T-helper 1 cell treated with Interleukin-12 subunit alpha and Interleukin-12 subunit beta and Interleukin-4 antibody, amounts not matched to agents 30 μg/mL and 1 μg/mL, for 36 hours (primary cell): ENCODE measurements at regions not wholly inside any gene's neighbourhood (a gene's known extent, or its start where the extent isn't known, plus 50 kb on each side); places are given as distances from the start of the nearest gene placed in this dataset.
"Not testable (repeated sequence)": the region's sequence is repeated elsewhere in the genome, so short reads cannot be mapped to it uniquely, and the experiment has no call there.

ENCODE experiments used
- H3K27ac Mint-ChIP-seq: one replicate; pipeline ENCODE4 v1.8.0; 2021; ENCODE audit warnings: mild to moderate bottlenecking, mixed read lengths
- H3K27me3 Mint-ChIP-seq: one replicate; pipeline ENCODE4 v1.8.0; 2021; ENCODE audit warnings: low read depth, mixed read lengths
- H3K36me3 Mint-ChIP-seq: one replicate; pipeline ENCODE4 v1.8.0; 2021; ENCODE audit warnings: low read depth, mixed read lengths
- H3K4me1 Mint-ChIP-seq: one replicate; pipeline ENCODE4 v1.8.0; 2021; ENCODE audit warnings: low read depth, mixed read lengths
- H3K4me3 Mint-ChIP-seq: one replicate; pipeline ENCODE4 v1.8.0; 2021; ENCODE audit warnings: mild to moderate bottlenecking, moderate library complexity, mixed read lengths
- H3K9me3 Mint-ChIP-seq: one replicate; pipeline ENCODE4 v1.8.0; 2021; ENCODE audit warnings: mixed read lengths

- H3K27ac Mint-ChIP-seq: no peak overlapping the region
- no peaks in the 10 kb centered on the region for H3K36me3 Mint-ChIP-seq
- no peak overlapping the region for H3K4me3 Mint-ChIP-seq
- H3K27me3 Mint-ChIP-seq: peaks cover 20% of the 10 kb centered on the region
- H3K4me1 Mint-ChIP-seq: no peaks in the 10 kb centered on the region
- H3K9me3 Mint-ChIP-seq: no peaks in the 10 kb centered on the region
These were observed 59.2 kb downstream of the C9orf50 start for GRCh38 chr9:129561594-129562281.

DNA sequence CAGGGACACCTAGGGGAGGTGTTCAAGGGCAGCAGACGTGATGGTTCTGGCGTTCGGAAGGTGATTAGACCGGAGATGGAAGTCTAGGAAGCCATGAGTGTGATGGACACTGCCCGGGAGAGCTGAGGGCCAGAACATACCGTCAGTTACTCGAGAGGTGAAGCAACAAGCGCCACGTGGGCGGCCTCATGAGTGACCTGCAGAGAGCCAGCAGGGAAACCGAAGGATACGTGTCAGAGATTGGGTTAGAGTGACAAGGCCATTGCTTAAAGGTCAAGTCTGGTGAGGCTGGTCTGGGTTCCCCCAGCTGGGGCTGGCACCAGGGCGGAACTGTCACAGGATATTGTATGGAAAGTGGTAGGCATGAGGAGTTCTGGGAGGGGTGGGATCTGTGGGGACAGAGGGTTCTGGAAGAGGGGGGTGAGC lies 60.0 kb downstream of the C9orf50 start:
- Mint-ChIP-seq H3K4me3 (no peak overlapping the region), H3K4me1 (no peaks in the 10 kb centered on the region), H3K36me3 (no peaks in the 10 kb centered on the region), H3K27me3 (peaks cover 17% of the 10 kb centered on the region), H3K9me3 (no peaks in the 10 kb centered on the region), H3K27ac (no peak overlapping the region)

- Mint-ChIP-seq H3K36me3 (no peaks in the 10 kb centered on the region), H3K27ac (no peak overlapping the region), H3K4me3 (no peak overlapping the region), H3K9me3 (no peaks in the 10 kb centered on the region), H3K27me3 (peaks cover 16% of the 10 kb centered on the region), H3K4me1 (no peaks in the 10 kb centered on the region)
These were observed 61.4 kb downstream of the C9orf50 start for GRCh38 chr9:129559506-129559881.

- H3K4me1 Mint-ChIP-seq: no peaks in the 10 kb centered on the region
- H3K9me3 Mint-ChIP-seq: no peaks in the 10 kb centered on the region
- H3K36me3 Mint-ChIP-seq: no peaks in the 10 kb centered on the region
- peaks cover 13% of the 10 kb centered on the region for H3K27me3 Mint-ChIP-seq
- no peak overlapping the region for H3K27ac Mint-ChIP-seq
- no peak overlapping the region for H3K4me3 Mint-ChIP-seq
These were observed 62.1 kb downstream of the C9orf50 start for GRCh38 chr9:129558551-129559505.

- Mint-ChIP-seq H3K4me1 (no peaks in the 10 kb centered on the region), H3K36me3 (no peaks in the 10 kb centered on the region), H3K27ac (no peak overlapping the region), H3K9me3 (no peaks in the 10 kb centered on the region), H3K27me3 (peaks cover 13% of the 10 kb centered on the region), H3K4me3 (no peak overlapping the region)
These were observed 62.8 kb downstream of the C9orf50 start for GRCh38 chr9:129558063-129558550.

DNA sequence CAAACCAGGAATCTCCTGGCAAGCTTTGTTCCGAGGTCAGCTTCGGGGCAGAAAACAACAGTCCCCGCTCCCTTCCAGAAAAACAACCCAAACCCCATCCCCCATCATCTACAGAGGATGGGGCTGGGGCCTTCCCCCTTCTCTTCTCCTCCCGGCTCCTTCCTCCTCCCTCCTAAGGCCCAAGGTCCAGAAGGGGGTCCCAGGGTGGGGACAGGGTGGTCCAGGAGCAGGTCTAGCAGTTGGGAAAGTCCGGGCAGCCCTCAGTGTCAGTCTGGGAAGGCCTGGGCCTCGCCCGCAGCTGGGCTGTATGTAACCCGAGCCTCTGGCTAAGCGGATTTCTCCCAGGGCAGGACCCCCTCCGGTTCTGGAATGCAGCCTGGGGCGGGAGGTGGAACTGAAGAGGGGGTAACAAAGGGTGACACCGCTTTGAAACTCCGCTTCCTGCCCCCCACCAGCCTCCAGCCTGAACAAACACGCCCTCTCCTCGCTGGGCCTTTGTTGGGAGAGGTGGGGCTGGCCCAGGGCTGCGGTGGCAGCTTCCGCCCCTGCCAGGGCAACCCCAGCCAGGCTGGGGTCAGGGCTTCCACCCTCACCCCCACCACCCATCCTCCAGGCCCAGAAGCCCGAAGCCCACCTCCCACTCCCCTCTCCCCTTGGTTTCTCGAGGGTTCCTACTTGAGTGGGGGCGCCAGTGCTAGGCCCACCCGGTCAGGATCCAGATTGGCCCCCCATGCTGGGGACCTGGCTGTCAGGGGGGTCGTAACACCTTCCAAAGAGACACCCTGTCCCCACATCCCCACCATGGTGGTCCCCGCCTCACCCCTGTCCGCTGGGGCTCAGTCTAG lies 63.5 kb downstream of the C9orf50 start:
- H3K4me1 Mint-ChIP-seq: no peaks in the 10 kb centered on the region
- no peaks in the 10 kb centered on the region for H3K9me3 Mint-ChIP-seq
- no peak overlapping the region for H3K27ac Mint-ChIP-seq
- no peaks in the 10 kb centered on the region for H3K36me3 Mint-ChIP-seq
- H3K4me3 Mint-ChIP-seq: no peak overlapping the region
- H3K27me3 Mint-ChIP-seq: peaks cover 9% of the 10 kb centered on the region

GRCh38 chr9:129556491-129557191 lies 64.3 kb downstream of the C9orf50 start:
- H3K4me1 Mint-ChIP-seq: no peaks in the 10 kb centered on the region
- H3K27me3 Mint-ChIP-seq: peaks cover 15% of the 10 kb centered on the region
- no peaks in the 10 kb centered on the region for H3K36me3 Mint-ChIP-seq

DNA sequence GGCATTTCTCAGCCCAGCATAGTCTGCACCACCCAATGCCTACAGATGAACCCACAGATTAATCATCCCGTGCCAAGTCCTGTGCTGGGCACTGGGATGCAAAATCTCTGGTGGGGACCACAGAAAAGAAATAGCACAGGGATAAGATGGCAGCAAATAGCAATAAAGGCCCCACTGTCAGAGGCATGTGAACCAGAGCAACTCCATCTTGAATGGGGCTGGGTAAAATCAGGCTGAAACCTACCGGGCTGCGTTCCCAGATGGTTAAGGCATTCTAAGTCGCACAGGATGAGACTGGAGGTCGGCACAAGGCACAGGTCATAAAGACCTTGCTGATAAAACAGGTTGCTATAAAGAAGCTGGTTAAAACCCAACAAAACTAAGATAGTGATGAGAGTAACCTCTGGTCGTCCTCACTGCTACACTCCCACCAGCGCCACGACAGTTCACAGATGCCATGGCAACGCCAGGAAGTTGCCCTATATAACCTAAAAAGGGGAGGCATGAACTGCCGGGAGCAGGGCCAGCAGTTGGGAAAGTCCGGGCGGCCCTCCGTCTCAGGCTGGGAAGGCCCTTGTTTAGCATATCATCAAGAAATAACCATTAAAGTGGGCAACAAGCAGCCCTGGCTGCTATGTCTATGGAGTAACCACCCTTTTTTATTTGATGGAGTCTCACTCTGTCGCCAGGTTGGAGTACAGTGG lies 65.2 kb downstream of the C9orf50 start:
- Mint-ChIP-seq H3K9me3 (no peaks in the 10 kb centered on the region), H3K36me3 (no peaks in the 10 kb centered on the region), H3K27ac (no peak overlapping the region), H3K4me1 (peaks cover under 1% of the 10 kb centered on the region), H3K27me3 (peaks cover 18% of the 10 kb centered on the region), H3K4me3 (no peak overlapping the region)

More at GRCh38 chr9:129556491-129557191, 64.3 kb downstream of the C9orf50 start:
- Mint-ChIP-seq H3K9me3 (no peaks in the 10 kb centered on the region), H3K27ac (no peak overlapping the region), H3K4me3 (no peak overlapping the region)

GRCh38 chr9:129554649-129555048 lies 66.3 kb downstream of the C9orf50 start:
- Mint-ChIP-seq H3K4me1 (peaks cover 4% of the 10 kb centered on the region), H3K27ac (no peak overlapping the region), H3K36me3 (no peaks in the 10 kb centered on the region), H3K9me3 (no peaks in the 10 kb centered on the region), H3K4me3 (no peak overlapping the region), H3K27me3 (peaks cover 21% of the 10 kb centered on the region)

DNA sequence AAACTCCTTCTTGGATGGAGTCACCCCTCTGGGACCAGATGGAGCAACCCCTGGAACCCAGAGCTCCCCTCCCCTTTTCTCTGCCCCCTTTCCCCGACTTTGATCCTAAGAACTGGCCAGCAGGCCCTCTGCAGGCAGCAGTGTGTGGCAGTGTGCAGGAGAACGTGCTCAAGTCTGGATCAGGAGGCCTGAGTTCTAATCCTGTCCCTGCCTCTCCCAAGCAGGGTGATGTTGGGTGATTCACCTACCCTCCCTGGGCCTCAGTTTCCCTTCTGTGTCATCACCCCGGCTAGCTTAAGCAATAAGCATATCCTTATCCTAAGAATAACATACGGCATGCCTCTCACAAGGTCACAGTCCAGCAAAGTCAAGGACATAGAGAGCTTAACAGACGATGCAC lies 67.6 kb downstream of the C9orf50 start:
- peaks cover 1% of the 10 kb centered on the region for H3K36me3 Mint-ChIP-seq
- peaks cover 8% of the 10 kb centered on the region for H3K4me1 Mint-ChIP-seq
- no peak overlapping the region for H3K4me3 Mint-ChIP-seq
- no peak overlapping the region for H3K27ac Mint-ChIP-seq
- no peaks in the 10 kb centered on the region for H3K9me3 Mint-ChIP-seq
- H3K27me3 Mint-ChIP-seq: peaks cover 32% of the 10 kb centered on the region

GRCh38 chr9:129552064-129552463 lies 68.8 kb downstream of the C9orf50 start:
- no peak overlapping the region for H3K4me3 Mint-ChIP-seq

GRCh38 chr9:129551393-129551973 lies 69.4 kb downstream of the C9orf50 start:
- no peaks in the 10 kb centered on the region for H3K9me3 Mint-ChIP-seq
- peaks cover 8% of the 10 kb centered on the region for H3K4me1 Mint-ChIP-seq
- peaks cover 1% of the 10 kb centered on the region for H3K36me3 Mint-ChIP-seq
- H3K27ac Mint-ChIP-seq: no peak overlapping the region
- peaks cover 36% of the 10 kb centered on the region for H3K27me3 Mint-ChIP-seq
- no peak overlapping the region for H3K4me3 Mint-ChIP-seq

More at GRCh38 chr9:129552064-129552463, 68.8 kb downstream of the C9orf50 start:
- H3K27me3 Mint-ChIP-seq: peaks cover 32% of the 10 kb centered on the region
- peaks cover 8% of the 10 kb centered on the region for H3K4me1 Mint-ChIP-seq
- no peak overlapping the region for H3K27ac Mint-ChIP-seq
- H3K9me3 Mint-ChIP-seq: no peaks in the 10 kb centered on the region
- H3K36me3 Mint-ChIP-seq: peaks cover 1% of the 10 kb centered on the region

DNA sequence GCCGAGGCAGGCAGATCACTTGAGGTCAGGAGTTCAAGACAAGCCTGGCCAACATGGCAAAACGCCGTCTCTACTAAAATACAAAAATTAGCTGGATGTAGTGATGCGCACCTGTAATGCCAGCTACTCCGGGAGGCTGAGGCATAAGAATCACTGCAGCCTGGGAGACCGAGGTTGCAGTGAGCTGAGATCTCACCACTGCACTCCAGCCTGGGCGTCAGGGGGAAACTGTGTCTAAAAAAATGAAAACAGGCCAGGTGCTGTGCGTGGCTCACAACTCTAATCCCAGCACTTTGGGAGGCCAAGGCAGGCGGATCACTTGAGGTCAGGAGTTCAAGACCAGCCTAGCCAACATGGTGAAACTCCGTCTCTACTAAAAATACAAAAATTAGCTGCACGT lies 69.9 kb downstream of the C9orf50 start:
- H3K4me3 Mint-ChIP-seq, H3K9me3 Mint-ChIP-seq, H3K27ac Mint-ChIP-seq, H3K36me3 Mint-ChIP-seq, H3K4me1 Mint-ChIP-seq: not testable (repeated sequence)
- H3K27me3 Mint-ChIP-seq: peaks cover 38% of the 10 kb centered on the region
